HL-60 (cell line): ENCODE measurements at regions not wholly inside any gene's neighbourhood (a gene's known extent, or its start where the extent isn't known, plus 50 kb on each side); places are given as distances from the start of the nearest gene placed in this dataset.

ENCODE experiments used
- DNase-seq, 2 experiments: peaks; one replicate each; pipeline ENCODE4 v3.0.0-alpha.2; 2010 to 2020; ENCODE audit warnings: low read depth in 1 of 2, low spot score in 1 of 2
- H3K27ac ChIP-seq: fragments of 250-450 bp; sonication (Bioruptor Pico); replicated peaks from 2 replicates; pipeline ENCODE4 v1.5.1; 2020; ENCODE audit warnings: mild to moderate bottlenecking, moderate library complexity
- H3K27me3 ChIP-seq: fragments of 250-450 bp; sonication (Bioruptor Pico); 2 replicates; pipeline ENCODE4 v1.5.1; 2021; ENCODE audit warnings: mild to moderate bottlenecking, moderate library complexity; ENCODE audit not compliant: insufficient read depth, poor library complexity, severe bottlenecking
- H3K4me3 ChIP-seq: replicated peaks from 2 replicates; pipeline ENCODE4 v1.5.1; 2011; ENCODE audit warnings: mild to moderate bottlenecking, control low read depth, low read length; ENCODE audit not compliant: insufficient read depth
- CTCF ChIP-seq: IDR thresholded peaks from one replicate; pipeline ENCODE4 v1.5.1; 2011; ENCODE audit warnings: low read length, control low read depth, inconsistent platforms; ENCODE audit not compliant: insufficient read depth
- GABPA ChIP-seq: IDR thresholded peaks from 2 replicates; pipeline ENCODE4 v1.6.1; 2012; ENCODE audit warnings: low read depth
- POLR2AphosphoS5 ChIP-seq: IDR thresholded peaks from 2 replicates; pipeline ENCODE4 v1.6.1; 2012; ENCODE audit warnings: low read depth
- REST ChIP-seq: IDR thresholded peaks from 2 replicates; pipeline ENCODE4 v1.6.1; 2012; ENCODE audit warnings: low read depth; ENCODE audit not compliant: insufficient replicate concordance
- SPI1 ChIP-seq: IDR thresholded peaks from 2 replicates; pipeline ENCODE4 v1.6.1; 2012; ENCODE audit warnings: low read depth, mild to moderate bottlenecking, borderline replicate concordance

- DNase-seq: no peak
- no peaks in the 10 kb centered on the region for H3K27me3 ChIP-seq
- TF ChIP-seq REST (no peak), POLR2AphosphoS5 (no peak), CTCF (no peak), SPI1 (no peak), GABPA (no peak)
- H3K4me3 ChIP-seq: no peak overlapping the region
- no peak overlapping the region for H3K27ac ChIP-seq
Measured at GRCh38 chr6:170210026-170210390, 80.9 kb downstream of the DLL1 start.

GRCh38 chr6:170209354-170210025, 81.4 kb downstream of the DLL1 start:
- TF ChIP-seq REST (no peak), GABPA (no peak), SPI1 (no peak), CTCF (no peak), POLR2AphosphoS5 (no peak)
- no peak overlapping the region for H3K27ac ChIP-seq
- H3K27me3 ChIP-seq: no peaks in the 10 kb centered on the region
- no peak overlapping the region for H3K4me3 ChIP-seq
- no peak for DNase-seq

GRCh38 chr6:170208651-170209353, 82.1 kb downstream of the DLL1 start:
- Histone ChIP-seq H3K4me3 (no peak overlapping the region), H3K27ac (no peak overlapping the region), H3K27me3 (no peaks in the 10 kb centered on the region)
- DNase-seq: no peak
- TF ChIP-seq REST (no peak), GABPA (no peak), POLR2AphosphoS5 (no peak), CTCF (no peak), SPI1 (no peak)
